HUDEP-2 (cell line): ENCODE measurements at regions not wholly inside any gene's neighbourhood (a gene's known extent, or its start where the extent isn't known, plus 50 kb on each side); places are given as distances from the start of the nearest gene placed in this dataset.
"Not testable (repeated sequence)": the region's sequence is repeated elsewhere in the genome, so short reads cannot be mapped to it uniquely, and the experiment has no call there.

Source experiments
- DNase-seq, 76 experiments: peaks; one replicate each; lab custom pipeline; 2025; ENCODE audit not compliant: unreplicated experiment in 76 of 76; lab: John Stamatoyannopoulos, UW

- DNase-seq, result no peak
Measured at GRCh38 chr6:98056955-98057354, 773.9 kb upstream of the MMS22L start.

- no peak for DNase-seq
Measured at GRCh38 chr6:98067375-98067774, 767.0 kb upstream of the POU3F2 start.

- DNase-seq, result not testable (repeated sequence)
Measured at GRCh38 chr6:98088537-98088936, 745.8 kb upstream of the POU3F2 start.

- DNase-seq, result no peak
Measured at GRCh38 chr6:98092331-98092730, 742.0 kb upstream of the POU3F2 start.

GRCh38 chr6:98094696-98095095, 739.7 kb upstream of the POU3F2 start:
- no peak for DNase-seq

GRCh38 chr6:98107801-98108200, 726.6 kb upstream of the POU3F2 start:
- DNase-seq, result no peak

- no peak for DNase-seq
Measured at GRCh38 chr6:98116455-98116854, 717.9 kb upstream of the POU3F2 start.

- DNase-seq, result no peak
Measured at GRCh38 chr6:98117068-98117467, 717.3 kb upstream of the POU3F2 start.

GRCh38 chr6:98118397-98119045, 715.9 kb upstream of the POU3F2 start:
- no peak for DNase-seq

GRCh38 chr6:98124171-98124570, 710.2 kb upstream of the POU3F2 start:
- no peak for DNase-seq

- no peak for DNase-seq
Measured at GRCh38 chr6:98131290-98131990, 702.9 kb upstream of the POU3F2 start.

- no peak for DNase-seq
Measured at GRCh38 chr6:98136333-98136732, 698.0 kb upstream of the POU3F2 start.

GRCh38 chr6:98137391-98137790, 697.0 kb upstream of the POU3F2 start:
- no peak for DNase-seq

- no peak for DNase-seq
Measured at GRCh38 chr6:98142839-98143238, 691.5 kb upstream of the POU3F2 start.

GRCh38 chr6:98146656-98147055, 687.7 kb upstream of the POU3F2 start:
- no peak for DNase-seq

- no peak for DNase-seq
Measured at GRCh38 chr6:98156580-98156979, 677.8 kb upstream of the POU3F2 start.

GRCh38 chr6:98179606-98180005, 654.8 kb upstream of the POU3F2 start:
- no peak for DNase-seq

- DNase-seq, result no peak
Measured at GRCh38 chr6:98200084-98200483, 634.3 kb upstream of the POU3F2 start.

- peak in 11 of 76 experiments; percentile 5 to 34 (median 13) for DNase-seq
Measured at GRCh38 chr6:98203170-98203806, 631.1 kb upstream of the POU3F2 start.

GRCh38 chr6:98212468-98212867, 621.9 kb upstream of the POU3F2 start:
- DNase-seq, result no peak

GRCh38 chr6:98215531-98215930, 618.8 kb upstream of the POU3F2 start:
- no peak for DNase-seq

GRCh38 chr6:98230250-98230649, 604.1 kb upstream of the POU3F2 start:
- DNase-seq, result no peak
